GM21423 (cell line): ENCODE measurements at regions not wholly inside any gene's neighbourhood (a gene's known extent, or its start where the extent isn't known, plus 50 kb on each side); places are given as distances from the start of the nearest gene placed in this dataset.

Experiments used
- ATAC-seq: cut with Tn5 transposase; IDR thresholded peaks from one replicate; pipeline ENCODE4 v1.9.1; 2021; ENCODE audit warnings: mild to moderate bottlenecking, moderate library complexity; ENCODE audit not compliant: unreplicated experiment

DNA sequence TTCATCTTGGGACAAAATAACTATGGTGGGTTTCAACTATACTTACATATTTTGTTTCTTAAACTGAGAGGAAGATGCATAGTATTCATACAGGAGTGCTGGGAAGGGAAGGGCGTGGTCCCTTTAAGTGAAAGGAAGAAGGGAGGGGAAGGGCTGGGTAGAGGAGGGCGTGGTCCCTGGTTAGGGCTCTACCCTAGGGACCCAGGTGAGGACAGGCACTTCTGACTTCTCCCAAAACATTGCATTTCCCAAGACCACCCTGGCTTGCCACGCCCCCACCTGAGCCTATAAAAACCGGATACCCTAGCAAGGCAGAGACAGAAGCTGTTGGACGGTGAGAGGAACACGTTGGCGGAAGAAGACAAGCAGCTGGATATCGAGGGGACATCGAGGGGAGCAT lies 157.6 kb upstream of the PLXNA4 start:
- no peak for ATAC-seq

GRCh38 chr7:132732321-132732865 lies 156.1 kb upstream of the PLXNA4 start:
- no peak for ATAC-seq

- no peak for ATAC-seq
Measured at GRCh38 chr7:132730105-132730504, 153.8 kb upstream of the PLXNA4 start.

- no peak for ATAC-seq
Measured at GRCh38 chr7:132723506-132724081, 147.3 kb upstream of the PLXNA4 start.

- ATAC-seq = no peak
Measured at GRCh38 chr7:132720835-132721234, 144.6 kb upstream of the PLXNA4 start.

DNA sequence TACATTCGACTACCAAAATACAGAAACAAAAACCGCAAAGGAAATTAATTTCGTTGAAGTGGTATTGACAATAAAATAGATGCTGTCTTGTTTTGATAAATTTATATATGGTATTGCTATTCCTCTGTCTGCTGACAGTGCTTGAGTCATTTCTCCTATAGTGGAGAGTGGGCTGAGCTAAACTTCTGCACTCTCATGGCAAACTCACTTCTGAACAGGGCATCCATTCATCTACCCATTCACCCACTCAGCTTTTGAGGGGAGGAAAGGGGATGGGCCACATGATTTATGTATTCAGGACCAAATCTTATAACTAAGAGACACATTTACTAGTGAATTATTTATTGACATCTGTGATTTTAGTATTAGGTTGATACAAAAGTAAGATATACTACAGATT lies 137.6 kb upstream of the PLXNA4 start:
- ATAC-seq = no peak

DNA sequence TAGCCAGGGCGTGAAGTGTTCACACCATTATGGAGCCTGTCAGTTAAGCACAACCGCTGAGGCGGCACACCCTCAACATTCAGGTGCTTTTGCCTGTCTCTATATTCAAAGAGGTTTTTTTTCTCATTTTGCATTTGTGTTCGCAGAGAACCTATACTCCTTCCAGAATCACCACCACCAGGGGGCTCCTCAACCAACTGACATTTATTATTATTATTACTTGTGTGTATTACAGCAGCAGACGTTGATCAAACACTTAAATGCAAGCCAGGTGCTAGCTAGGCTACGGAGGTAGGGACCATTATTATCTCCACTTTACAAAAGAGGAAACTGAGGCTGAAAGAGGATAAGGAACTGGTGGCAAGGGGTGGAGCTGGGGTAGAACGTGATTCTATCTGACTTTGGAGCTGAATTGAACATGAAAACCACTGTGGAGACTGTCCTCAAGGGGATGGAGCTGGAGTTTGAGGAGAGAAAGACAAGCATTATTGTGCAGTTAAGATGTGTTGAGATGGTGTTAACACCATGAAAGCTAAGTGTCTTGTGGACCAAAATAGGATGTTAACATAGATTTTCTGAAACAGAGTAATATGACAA lies 133.8 kb upstream of the PLXNA4 start:
- no peak for ATAC-seq

GRCh38 chr7:132708470-132708869 lies 132.2 kb upstream of the PLXNA4 start:
- ATAC-seq = no peak

- no peak for ATAC-seq
Measured at GRCh38 chr7:132705146-132705545, 128.9 kb upstream of the PLXNA4 start.

DNA sequence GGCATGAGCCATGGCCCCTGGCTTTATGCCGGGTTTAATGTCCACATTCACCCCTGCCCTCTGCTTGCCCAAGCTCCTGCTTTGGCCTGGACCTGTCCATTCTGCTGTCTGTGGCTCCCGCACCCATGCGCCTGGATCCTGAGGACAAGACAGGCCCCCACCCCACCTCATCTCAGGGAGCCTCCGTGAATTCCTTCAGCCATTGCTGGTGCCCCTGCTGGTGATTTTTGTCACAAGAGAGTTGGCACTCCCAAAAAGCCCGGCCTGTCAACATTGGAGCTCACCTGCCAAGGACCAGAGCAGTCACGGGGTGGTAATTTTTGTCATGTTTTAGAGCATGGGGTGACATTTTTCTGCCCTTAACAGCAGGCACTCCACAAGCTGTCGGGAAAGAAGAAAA lies 127.5 kb upstream of the PLXNA4 start:
- ATAC-seq = no peak

DNA sequence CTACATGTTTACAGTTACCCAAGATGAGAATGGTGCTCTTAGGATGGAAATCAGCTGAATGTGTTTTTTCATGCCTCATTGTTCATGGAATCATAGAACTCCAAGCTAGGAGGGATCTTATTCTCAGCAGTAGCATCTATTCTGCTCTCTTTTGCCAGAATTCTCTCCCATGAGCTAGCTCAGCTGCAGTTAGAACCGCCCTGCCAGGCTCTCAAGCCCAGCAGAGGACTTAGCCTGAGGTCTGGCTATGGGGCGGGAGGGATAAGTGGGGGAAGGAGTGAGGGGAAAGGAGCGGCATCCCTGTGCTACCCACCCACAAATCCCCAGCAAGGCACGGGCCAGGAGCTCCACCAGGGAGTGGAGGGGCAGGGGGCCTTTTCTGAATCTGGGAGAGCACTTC lies 120.7 kb upstream of the PLXNA4 start:
- no peak for ATAC-seq

GRCh38 chr7:132696332-132696731 lies 120.1 kb upstream of the PLXNA4 start:
- no peak for ATAC-seq

DNA sequence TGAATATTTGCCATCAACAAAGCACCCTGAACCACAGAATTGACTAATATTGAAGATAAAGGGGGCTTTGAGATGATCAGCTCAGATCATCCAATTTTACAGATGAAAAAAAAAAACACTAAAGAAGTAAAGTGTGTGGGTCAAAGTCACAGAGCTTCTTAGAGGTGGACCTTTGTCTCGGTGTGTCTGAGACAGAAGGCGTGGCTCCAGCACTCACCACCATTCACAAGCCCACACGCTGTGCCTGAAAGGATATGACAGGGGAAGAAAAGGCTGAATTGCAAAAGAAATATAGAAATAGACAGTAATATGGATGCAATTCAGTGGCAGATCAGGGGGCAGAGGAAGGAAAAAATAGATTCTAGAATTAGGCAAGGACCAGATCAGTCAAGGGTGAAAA lies 114.9 kb upstream of the PLXNA4 start:
- no peak for ATAC-seq

GRCh38 chr7:132690174-132690573 lies 113.9 kb upstream of the PLXNA4 start:
- ATAC-seq = no peak

GRCh38 chr7:132687981-132688383 lies 111.7 kb upstream of the PLXNA4 start:
- no peak for ATAC-seq

GRCh38 chr7:132687016-132687415 lies 110.7 kb upstream of the PLXNA4 start:
- no peak for ATAC-seq

GRCh38 chr7:132685277-132685676 lies 109.0 kb upstream of the PLXNA4 start:
- ATAC-seq = no peak

DNA sequence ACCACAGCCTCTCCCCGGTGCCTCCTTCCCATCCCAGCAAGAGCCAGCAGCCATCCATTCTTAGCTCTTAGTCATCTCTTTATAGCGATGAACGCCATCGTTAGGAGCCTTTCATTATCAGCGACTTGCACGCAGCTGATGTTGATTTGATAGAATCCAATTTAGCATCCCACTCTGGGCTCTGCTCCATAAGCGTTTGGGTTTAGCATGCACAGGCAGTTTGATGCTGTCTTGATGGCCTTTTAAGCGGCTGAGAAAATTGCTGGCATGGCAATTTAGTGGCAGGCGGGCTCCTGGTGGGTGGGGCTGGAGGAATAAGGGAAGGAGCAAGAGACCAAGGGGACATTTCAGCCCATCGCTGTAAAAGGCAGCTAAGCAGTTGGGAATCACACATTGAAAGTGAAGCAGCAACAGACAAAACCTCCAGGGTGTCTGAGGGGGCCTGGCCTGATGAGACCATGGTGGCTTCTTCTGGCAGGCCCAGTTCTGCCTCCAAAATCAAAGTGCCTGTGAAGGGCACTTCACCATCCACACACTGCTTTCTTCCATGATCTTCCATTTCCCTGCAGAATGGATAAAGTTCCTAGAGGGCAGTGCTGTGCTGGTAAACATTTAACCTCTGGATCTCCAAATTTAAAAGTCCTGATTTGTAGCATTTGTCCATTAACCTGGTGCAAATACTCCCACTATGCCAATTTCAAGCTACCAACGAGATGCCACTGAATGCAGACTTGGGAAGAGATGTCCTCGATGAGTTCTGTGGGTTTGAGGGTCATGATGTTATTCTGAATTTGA lies 107.8 kb upstream of the PLXNA4 start:
- no peak for ATAC-seq

GRCh38 chr7:132681951-132682350 lies 105.7 kb upstream of the PLXNA4 start:
- no peak for ATAC-seq

DNA sequence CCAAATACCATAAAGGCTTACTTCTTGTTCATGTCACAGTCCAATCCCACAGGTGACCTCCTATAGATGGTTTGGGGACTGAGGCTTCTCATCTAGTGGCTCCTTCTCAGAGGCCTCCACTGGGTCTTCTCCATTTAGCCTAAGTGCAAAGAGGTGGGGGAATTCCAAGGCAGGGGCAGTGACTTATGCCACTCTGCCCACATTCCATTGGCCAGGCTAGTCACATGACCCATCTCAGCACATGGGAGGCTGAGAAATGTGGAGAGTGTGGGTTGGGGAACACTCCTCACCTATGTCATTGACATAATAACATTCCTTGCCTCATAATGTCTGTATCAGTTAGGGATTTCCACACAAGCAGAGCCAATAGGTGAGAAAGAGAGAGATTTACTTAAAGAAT lies 104.3 kb upstream of the PLXNA4 start:
- no peak for ATAC-seq

DNA sequence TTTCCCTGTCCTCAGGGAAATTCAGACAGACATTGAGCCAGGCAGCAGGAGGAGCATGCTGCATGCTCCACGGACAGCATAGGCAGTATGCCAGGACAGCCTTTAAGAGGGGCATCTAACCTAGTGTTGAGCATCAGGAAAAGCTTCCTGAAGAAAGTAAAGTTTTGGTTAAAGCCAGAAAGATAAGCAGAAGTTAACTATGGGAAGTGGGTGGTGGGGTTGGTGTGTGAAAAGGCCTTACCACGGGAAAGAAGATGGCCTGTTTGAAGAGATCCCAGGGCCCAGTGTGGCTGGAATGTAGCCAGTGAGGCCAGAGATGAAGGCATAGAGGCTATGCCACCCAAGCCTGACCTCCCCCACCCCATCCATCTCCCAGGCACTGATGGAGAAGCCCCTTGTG lies 102.4 kb upstream of the PLXNA4 start:
- no peak for ATAC-seq

- ATAC-seq = no peak
Measured at GRCh38 chr7:132677918-132678317, 101.6 kb upstream of the PLXNA4 start.
